Adrenal gland (tissue), 9 donors: ENCODE measurements at regions not wholly inside any gene's neighbourhood (a gene's known extent, or its start where the extent isn't known, plus 50 kb on each side); places are given as distances from the start of the nearest gene placed in this dataset.
A peak's percentile ranks its signal among the peaks of the same experiment; 100 is the strongest.

Experiments
- DNase-seq, 7 donors: peaks; one replicate each; pipeline ENCODE4 v3.0.0-alpha.2; 2019 to 2020
- H3K27ac ChIP-seq, 5 donors: fragments of 200-600 bp; sonication (generic) in 4 of 5; 1 replicate in 3 of 5; 2 replicates in 2 of 5; pipeline versions ENCODE4 v1.5.1 to v1.8.0; 2016 to 2020; ENCODE audit warnings: mild to moderate bottlenecking in 1 of 5
- H3K27me3 ChIP-seq: fragments of 200-600 bp; 2 replicates; pipeline ENCODE4 v1.8.0; 2021
- H3K36me3 ChIP-seq, 2 donors: fragments of 200-600 bp; replicated peaks in 1 of 2; 1 replicate in 1 of 2; 2 replicates in 1 of 2; pipeline versions ENCODE4 v1.5.1 to v1.8.0; 2018 to 2022
- H3K4me1 ChIP-seq, 2 donors: fragments of 200-600 bp; replicated peaks in 1 of 2; 1 replicate in 1 of 2; 2 replicates in 1 of 2; pipeline versions ENCODE4 v1.5.1 to v1.8.0; 2018 to 2021
- H3K4me3 ChIP-seq, 4 donors: fragments of 200-600 bp; sonication (generic) in 3 of 4; one replicate each; pipeline ENCODE4 v1.5.1; 2016 to 2018
- H3K9me3 ChIP-seq, 3 donors: fragments of 200-600 bp; sonication (generic) in 1 of 3; replicated peaks in 1 of 3; 1 replicate in 2 of 3; 2 replicates in 1 of 3; pipeline versions ENCODE4 v1.5.1 to v1.8.0; 2016 to 2021
- CTCF ChIP-seq, 6 experiments: fragments of 450-650 bp in 4 of 6; fragments of 200-600 bp in 2 of 6; sonication (generic) in 1 of 6; IDR thresholded peaks; 1 replicate in 5 of 6; 2 replicates in 1 of 6; pipeline versions ENCODE4 v1.5.1 to v1.8.0; 2016 to 2021; ENCODE audit warnings: antibody characterized with exemption in 6 of 6, mild to moderate bottlenecking in 2 of 6, moderate library complexity in 1 of 6
- POLR2A ChIP-seq, 2 donors: fragments of 450-650 bp; IDR thresholded peaks; one replicate each; pipeline ENCODE4 v1.6.1; 2017; ENCODE audit warnings: antibody characterized with exemption in 2 of 2, mild to moderate bottlenecking in 2 of 2, moderate library complexity in 1 of 2
- WGBS, 4 donors: extraction: QIAGEN DNeasy Blood & Tissue Kit in 2 of 4; methylation state at CpG; one replicate each; pipeline versions ENCODE4 v1.1.5 to v1.1.7; 2013 to 2017; 5-methylcytosine and 5-hydroxymethylcytosine counted together
- intact Hi-C, 2 donors: fragments of 100-400 bp; cut with DNase I; formaldehyde crosslinking; loops; one replicate each; pipeline versions ENCODE4 v1.14.1 to v1.15.0; 2022 to 2023
- donor health status: healthy with polysubstance abuse.
- donor health status: Bipolar disorder and iron deficiency.
- donor health status: DM: yes; HTN: yes; CAD: no.
- donor health status: DM: no; HTN: no; CAD: no.
- donor health status: DM: no; HTN: no; CAD: no.

DNA sequence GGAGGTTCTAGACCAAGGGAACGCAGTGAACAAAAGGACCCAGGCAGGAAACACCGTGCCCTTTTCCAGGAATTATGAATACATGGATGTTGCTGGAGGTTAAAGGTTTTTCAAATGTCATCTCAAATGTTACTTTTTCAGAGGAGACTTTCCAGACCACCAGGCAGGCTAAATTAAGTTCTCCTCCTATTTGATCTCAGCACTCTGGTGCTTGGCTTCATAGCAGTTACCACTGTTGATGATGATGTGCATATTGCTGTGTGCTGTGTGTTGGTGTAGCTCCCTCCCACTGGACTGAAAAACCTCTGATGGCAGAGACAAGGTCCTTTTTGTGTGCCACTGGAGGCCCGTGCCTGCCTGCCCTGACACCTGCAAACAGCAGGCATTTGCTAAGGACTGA is 137.3 kb upstream of the PTPRM start:
- H3K27ac ChIP-seq, result no peak overlapping the region
- DNase-seq, result peak in 1 of 7 donors; percentile 52
- TF ChIP-seq POLR2A (IDR thresholded peaks at IDR 0.05) (no peak), CTCF (IDR thresholded peaks at IDR 0.05) (no peak)
- no peaks in the 10 kb centered on the region for H3K27me3 ChIP-seq
- intact Hi-C loops, result no loop called here
- no peaks in the 10 kb centered on the region for H3K4me1 ChIP-seq
- no peak overlapping the region for H3K4me3 ChIP-seq
- WGBS, 4 donors, result 57 to 78% (median 66%) methylated on average over 3 of the region's 3 CpGs
- H3K36me3 ChIP-seq, result no peaks in the 10 kb centered on the region
- H3K9me3 ChIP-seq, result no peaks in the 10 kb centered on the region

DNA sequence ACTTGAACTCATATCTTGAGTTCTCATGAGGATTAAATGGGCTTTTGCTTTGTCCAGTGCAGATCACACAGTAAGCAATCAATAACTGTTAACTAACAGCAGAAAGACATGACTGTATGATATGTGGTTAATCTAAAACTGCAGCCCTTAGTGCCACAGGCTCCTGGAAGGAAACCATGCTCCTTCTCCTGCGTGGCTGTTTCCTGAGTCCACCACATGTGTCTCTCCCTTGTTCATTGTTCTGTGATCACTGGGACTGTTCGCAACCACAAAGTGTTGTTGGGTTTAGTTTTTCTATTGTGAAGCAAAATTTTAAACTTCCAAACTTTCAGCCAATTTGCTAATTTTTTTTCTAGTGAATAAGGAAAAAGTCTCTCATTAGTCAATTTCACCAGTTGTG is 130.9 kb upstream of the PTPRM start:
- no peaks in the 10 kb centered on the region for H3K36me3 ChIP-seq
- no peak for DNase-seq
- H3K9me3 ChIP-seq, result no peaks in the 10 kb centered on the region
- 73 to 80% (median 79%) methylated on average over 2 of the region's 2 CpGs for WGBS, 4 donors
- H3K4me3 ChIP-seq, result no peak overlapping the region
- H3K27ac ChIP-seq, result no peak overlapping the region
- H3K27me3 ChIP-seq, result no peaks in the 10 kb centered on the region
- no peaks in the 10 kb centered on the region for H3K4me1 ChIP-seq
- no peak for TF ChIP-seq CTCF (IDR thresholded peaks at IDR 0.05)
- no peak for TF ChIP-seq POLR2A (IDR thresholded peaks at IDR 0.05)
- intact Hi-C loops, result no loop called here

DNA sequence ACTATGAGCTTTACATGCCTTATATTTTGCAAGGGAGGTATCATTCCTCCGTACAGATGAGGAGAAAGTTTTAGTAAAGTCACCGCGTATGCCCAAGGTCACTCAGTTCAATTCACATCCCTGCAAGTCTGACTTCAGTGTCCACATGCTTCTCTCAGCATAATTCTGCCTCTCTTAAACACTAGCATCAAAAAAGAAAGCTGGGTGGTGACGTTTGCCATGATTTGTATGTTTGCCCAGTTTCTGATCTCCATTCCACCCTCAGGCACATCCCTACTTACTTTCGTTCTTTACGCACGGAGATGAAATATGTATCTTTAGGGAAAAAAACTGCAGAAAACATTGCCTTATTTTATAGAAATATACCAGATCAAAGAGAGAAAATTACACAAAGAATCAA is 129.2 kb upstream of the PTPRM start:
- Histone ChIP-seq H3K4me1 (no peaks in the 10 kb centered on the region), H3K36me3 (no peaks in the 10 kb centered on the region), H3K4me3 (no peak overlapping the region), H3K27ac (no peak overlapping the region), H3K9me3 (no peaks in the 10 kb centered on the region), H3K27me3 (no peaks in the 10 kb centered on the region)
- intact Hi-C loops, result no loop called here
- no peak for TF ChIP-seq CTCF (IDR thresholded peaks at IDR 0.05)
- no peak for DNase-seq
- 56 to 65% (median 62%) methylated on average over 7 of the region's 7 CpGs for WGBS, 4 donors

GRCh38 chr18:7438646-7439045 is 128.5 kb upstream of the PTPRM start:
- WGBS, 4 donors, result 52 to 66% (median 57%) methylated on average over 2 of the region's 2 CpGs

More at GRCh38 chr18:7438646-7439045, 128.5 kb upstream of the PTPRM start:
- Histone ChIP-seq H3K27me3 (no peaks in the 10 kb centered on the region), H3K4me1 (no peaks in the 10 kb centered on the region), H3K9me3 (no peaks in the 10 kb centered on the region), H3K36me3 (no peaks in the 10 kb centered on the region), H3K27ac (no peak overlapping the region), H3K4me3 (no peak overlapping the region)
- no peak for DNase-seq
- intact Hi-C loops, result no loop called here
- no peak for TF ChIP-seq CTCF (IDR thresholded peaks at IDR 0.05)
- TF ChIP-seq POLR2A (IDR thresholded peaks at IDR 0.05), result no peak
